MM.1S (cell line): ENCODE measurements at regions not wholly inside any gene's neighbourhood (a gene's known extent, or its start where the extent isn't known, plus 50 kb on each side); places are given as distances from the start of the nearest gene placed in this dataset.

Experiments
- EZH2 ChIP-seq: fragments of 300-600 bp; sonication (generic); optimal IDR thresholded peaks from 2 replicates; pipeline ENCODE3; 2017; ENCODE audit warnings: low read depth, mild to moderate bottlenecking, antibody characterized with exemption, low read length, mixed read lengths
- EZH2phosphoT487 ChIP-seq: fragments of 300-600 bp; sonication (generic); IDR thresholded peaks from 2 replicates; pipeline ENCODE4 v1.6.1; 2018; ENCODE audit warnings: antibody characterized with exemption, low read length
- TF ChIP-seq, protein P1 (sequence below): fragments of 300-600 bp; sonication (generic); IDR thresholded peaks from 2 replicates; pipeline ENCODE4 v1.5.1; 2016; ENCODE audit warnings: antibody characterized with exemption, low read length, mixed read lengths

DNA sequence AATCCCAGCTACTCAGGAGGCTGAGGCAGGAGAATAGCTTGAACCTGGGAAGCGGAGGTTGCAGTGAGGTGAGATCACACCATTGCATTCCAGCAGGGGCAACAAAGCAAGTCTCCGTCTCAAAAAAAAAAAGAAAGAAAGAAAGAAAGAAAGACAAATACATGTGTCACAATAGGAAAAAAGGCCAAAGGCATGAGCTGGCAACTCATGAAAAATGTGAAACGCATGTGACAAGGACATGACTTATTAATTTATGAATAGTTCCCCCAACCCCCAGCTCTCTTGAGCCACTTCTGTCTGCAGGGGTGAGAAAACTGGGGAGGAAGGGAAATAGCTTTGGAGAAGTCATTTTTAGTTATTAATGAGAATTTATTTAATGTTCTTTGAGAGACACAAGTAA lies 120.6 kb downstream of the AIPL1 start:
- TF ChIP-seq, protein P1, sequence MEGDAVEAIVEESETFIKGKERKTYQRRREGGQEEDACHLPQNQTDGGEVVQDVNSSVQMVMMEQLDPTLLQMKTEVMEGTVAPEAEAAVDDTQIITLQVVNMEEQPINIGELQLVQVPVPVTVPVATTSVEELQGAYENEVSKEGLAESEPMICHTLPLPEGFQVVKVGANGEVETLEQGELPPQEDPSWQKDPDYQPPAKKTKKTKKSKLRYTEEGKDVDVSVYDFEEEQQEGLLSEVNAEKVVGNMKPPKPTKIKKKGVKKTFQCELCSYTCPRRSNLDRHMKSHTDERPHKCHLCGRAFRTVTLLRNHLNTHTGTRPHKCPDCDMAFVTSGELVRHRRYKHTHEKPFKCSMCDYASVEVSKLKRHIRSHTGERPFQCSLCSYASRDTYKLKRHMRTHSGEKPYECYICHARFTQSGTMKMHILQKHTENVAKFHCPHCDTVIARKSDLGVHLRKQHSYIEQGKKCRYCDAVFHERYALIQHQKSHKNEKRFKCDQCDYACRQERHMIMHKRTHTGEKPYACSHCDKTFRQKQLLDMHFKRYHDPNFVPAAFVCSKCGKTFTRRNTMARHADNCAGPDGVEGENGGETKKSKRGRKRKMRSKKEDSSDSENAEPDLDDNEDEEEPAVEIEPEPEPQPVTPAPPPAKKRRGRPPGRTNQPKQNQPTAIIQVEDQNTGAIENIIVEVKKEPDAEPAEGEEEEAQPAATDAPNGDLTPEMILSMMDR: no peak
- no peak for TF ChIP-seq EZH2phosphoT487
- TF ChIP-seq EZH2: no peak
